GM23248 (cell line): ENCODE measurements at regions not wholly inside any gene's neighbourhood (a gene's known extent, or its start where the extent isn't known, plus 50 kb on each side); places are given as distances from the start of the nearest gene placed in this dataset.

Source experiments
- DNase-seq: peaks from one replicate; pipeline ENCODE4 v3.0.0-alpha.2; 2015
- H2AFZ ChIP-seq: fragments of 200-600 bp; sonication (generic); 2 replicates; pipeline ENCODE4 v1.6.1; 2016; ENCODE audit warnings: antibody characterized with exemption
- H3F3A ChIP-seq: fragments of 200-600 bp; sonication (generic); 2 replicates; pipeline ENCODE4 v1.6.1; 2016; ENCODE audit warnings: mild to moderate bottlenecking, antibody characterized with exemption, mixed run types; ENCODE audit not compliant: insufficient read depth
- H3K27ac ChIP-seq: fragments of 200-600 bp; sonication (generic); 2 replicates; pipeline ENCODE4 v1.5.1; 2016; ENCODE audit warnings: mild to moderate bottlenecking
- H3K27me3 ChIP-seq: fragments of 200-600 bp; sonication (generic); replicated peaks from 2 replicates; pipeline ENCODE4 v1.6.1; 2016; ENCODE audit warnings: mild to moderate bottlenecking; ENCODE audit not compliant: insufficient read depth
- H3K36me3 ChIP-seq: fragments of 200-600 bp; sonication (generic); 2 replicates; pipeline ENCODE4 v1.6.1; 2016; ENCODE audit warnings: low read depth, mild to moderate bottlenecking
- H3K4me1 ChIP-seq: fragments of 200-600 bp; sonication (generic); 2 replicates; pipeline ENCODE4 v1.6.1; 2016; ENCODE audit warnings: mild to moderate bottlenecking; ENCODE audit not compliant: insufficient read depth
- H3K4me2 ChIP-seq: fragments of 200-600 bp; sonication (generic); one replicate; pipeline ENCODE4 v1.6.1; 2016; ENCODE audit warnings: mild to moderate bottlenecking; ENCODE audit not compliant: unreplicated experiment
- H3K4me3 ChIP-seq: fragments of 200-600 bp; sonication (generic); 2 replicates; pipeline ENCODE4 v1.5.1; 2016; ENCODE audit warnings: mild to moderate bottlenecking
- H3K79me2 ChIP-seq: fragments of 200-600 bp; sonication (generic); 2 replicates; pipeline ENCODE4 v1.6.1; 2016; ENCODE audit warnings: mild to moderate bottlenecking; ENCODE audit not compliant: insufficient read depth
- H3K9ac ChIP-seq: fragments of 200-600 bp; sonication (generic); 2 replicates; pipeline ENCODE4 v1.6.1; 2016; ENCODE audit warnings: mild to moderate bottlenecking
- H3K9me2 ChIP-seq: fragments of 200-600 bp; sonication (generic); 2 replicates; pipeline ENCODE4 v1.6.1; 2016; ENCODE audit warnings: mixed run types, mild to moderate bottlenecking, moderate library complexity; ENCODE audit not compliant: insufficient read depth
- H3K9me3 ChIP-seq: fragments of 200-600 bp; sonication (generic); one replicate; pipeline ENCODE4 v1.6.1; 2017; ENCODE audit warnings: low read depth
- H4K20me1 ChIP-seq: fragments of 200-600 bp; sonication (generic); 2 replicates; pipeline ENCODE4 v1.6.0; 2016; ENCODE audit not compliant: insufficient read depth
- EZH2 ChIP-seq: fragments of 200-600 bp; sonication (generic); IDR thresholded peaks from 2 replicates; pipeline ENCODE4 v1.6.1; 2018; ENCODE audit warnings: antibody characterized with exemption, mild to moderate bottlenecking; ENCODE audit not compliant: insufficient read depth, poor library complexity, severe bottlenecking
- EZH2phosphoT487 ChIP-seq: fragments of 200-600 bp; sonication (generic); IDR thresholded peaks from 2 replicates; pipeline ENCODE4 v1.6.1; 2018; ENCODE audit warnings: antibody characterized with exemption, moderate library complexity, mild to moderate bottlenecking, low read depth; ENCODE audit not compliant: insufficient read depth
- whole genome bisulfite sequencing, 2 experiments: methylation state at CpG; one replicate each; pipeline ENCODE4 v1.1.6; 2015 to 2017; ENCODE audit warnings: low lambda C conversion rate in 2 of 2, low coverage in 1 of 2; ENCODE audit errors: missing lambda C conversion rate in 2 of 2; 5-methylcytosine and 5-hydroxymethylcytosine counted together
- in situ Hi-C: fragments of 300-500 bp; cut with MboI; formaldehyde crosslinking; loops from 2 replicates; pipeline ENCODE4 v1.15.0; 2020

DNA sequence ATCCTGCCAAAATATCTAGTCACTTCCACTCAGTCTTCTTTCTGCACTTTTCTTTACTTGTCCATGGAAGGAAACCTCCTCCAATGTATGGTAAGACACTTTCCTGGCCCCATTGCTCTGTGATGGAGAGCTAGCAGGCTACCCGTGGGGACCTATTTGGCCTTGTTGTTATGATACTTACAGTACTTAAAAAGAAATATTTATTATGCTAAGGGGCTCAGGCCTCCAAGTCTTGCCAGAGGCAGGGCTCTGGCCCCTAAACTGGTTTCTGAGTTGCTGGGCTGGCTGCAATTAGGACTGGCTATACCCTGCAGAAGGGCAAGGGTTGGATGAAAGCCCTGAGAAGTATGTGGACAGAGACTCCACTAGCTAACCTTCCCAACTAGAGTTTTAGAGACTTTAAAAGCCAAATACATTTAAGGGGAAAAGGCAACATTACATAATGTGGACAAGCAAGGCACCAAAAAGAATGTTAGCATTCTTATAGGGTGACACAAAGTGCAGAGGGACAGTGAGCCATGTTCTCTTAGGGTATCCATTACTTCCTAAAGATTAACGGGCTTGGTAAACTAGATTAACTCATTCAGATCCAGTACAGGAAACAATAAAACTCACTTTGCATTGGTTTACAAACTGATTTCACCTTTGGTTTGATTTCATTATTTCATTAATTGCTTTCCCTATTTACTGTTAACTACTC is 84.9 kb upstream of the INHBA start:
- H2AFZ ChIP-seq, result no peak overlapping the region
- no peaks in the 10 kb centered on the region for H3K27me3 ChIP-seq
- peaks cover 14% of the 10 kb centered on the region; the same call in 1 of the 2 replicates for H3K4me1 ChIP-seq
- WGBS, 2 experiments, result 23 to 31% methylated on average over 2 of the region's 2 CpGs
- TF ChIP-seq EZH2 (no peak), EZH2phosphoT487 (no peak)
- no peak overlapping the region for H3K27ac ChIP-seq
- no peak overlapping the region for H3K9ac ChIP-seq
- H3K9me3 ChIP-seq, result no peaks in the 10 kb centered on the region
- 0 out of 2 replicates have a peak, but pooled peaks cover 8% of the 10 kb centered on the region for H3F3A ChIP-seq
- no peaks in the 10 kb centered on the region for H3K36me3 ChIP-seq
- H3K9me2 ChIP-seq, result no peaks in the 10 kb centered on the region
- DNase-seq, result peak; percentile 14
- H3K79me2 ChIP-seq, result no peaks in the 10 kb centered on the region
- no peak overlapping the region for H3K4me3 ChIP-seq
- H3K4me2 ChIP-seq, result no peak overlapping the region
- in situ Hi-C loops, result no loop called here
- H4K20me1 ChIP-seq, result no peaks in the 10 kb centered on the region

DNA sequence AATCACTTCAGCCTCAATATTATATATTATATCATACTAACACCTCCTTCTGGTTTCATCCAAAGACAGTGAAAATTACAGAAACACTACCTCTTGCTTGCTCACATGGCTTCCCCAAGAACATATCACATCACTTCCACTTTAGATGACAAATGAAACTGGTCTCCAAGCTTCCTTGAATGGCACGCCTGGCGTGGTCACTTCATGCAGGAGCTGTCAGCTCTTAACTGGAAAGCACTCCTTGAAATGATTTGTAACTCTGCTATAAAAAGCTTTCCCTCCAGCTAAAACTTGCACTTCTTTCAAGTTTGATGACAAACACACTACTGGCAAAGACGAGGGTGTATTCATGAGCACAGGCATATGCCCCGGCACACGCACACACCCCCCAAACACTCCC is 84.1 kb upstream of the INHBA start:
- TF ChIP-seq EZH2 (no peak), EZH2phosphoT487 (no peak)
- Histone ChIP-seq H3K9me3 (no peaks in the 10 kb centered on the region), H4K20me1 (no peaks in the 10 kb centered on the region), H3F3A (0 out of 2 replicates have a peak, but pooled peaks cover 8% of the 10 kb centered on the region), H3K79me2 (no peaks in the 10 kb centered on the region), H2AFZ (no peak overlapping the region), H3K4me3 (no peak overlapping the region), H3K36me3 (no peaks in the 10 kb centered on the region), H3K9ac (no peak overlapping the region), H3K27me3 (no peaks in the 10 kb centered on the region), H3K4me1 (peaks cover 14% of the 10 kb centered on the region; the same call in 1 of the 2 replicates), H3K4me2 (no peak overlapping the region), H3K27ac (no peak overlapping the region), H3K9me2 (no peaks in the 10 kb centered on the region)
- in situ Hi-C loops, result no loop called here
- 47 to 50% methylated on average over 5 of the region's 5 CpGs for WGBS, 2 experiments
- peak; percentile 6 for DNase-seq

DNA sequence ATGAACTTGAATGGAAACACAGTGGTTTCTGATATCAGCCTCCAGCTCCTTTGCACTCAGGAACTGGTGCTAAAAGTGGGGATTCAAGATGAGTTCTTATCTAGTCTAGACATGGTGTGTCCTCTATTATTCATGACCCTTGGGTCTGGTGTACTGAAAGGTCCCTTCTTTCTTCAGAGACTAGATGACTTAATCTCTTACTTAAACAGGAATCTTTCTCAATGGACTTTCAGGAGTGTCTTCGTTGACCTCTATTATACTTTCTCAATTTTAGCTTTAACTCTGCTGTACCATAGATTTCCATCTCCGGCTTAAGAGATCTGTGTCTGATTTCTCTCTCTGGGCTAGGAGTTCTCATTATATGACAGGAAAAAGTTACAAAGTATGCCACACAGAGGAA is 83.5 kb upstream of the INHBA start:
- H3K36me3 ChIP-seq, result no peaks in the 10 kb centered on the region
- H3K4me2 ChIP-seq, result no peak overlapping the region
- TF ChIP-seq EZH2 (no peak), EZH2phosphoT487 (no peak)
- 0 out of 2 replicates have a peak, but pooled peaks cover 8% of the 10 kb centered on the region for H3F3A ChIP-seq
- H3K4me3 ChIP-seq, result no peak overlapping the region
- H3K79me2 ChIP-seq, result no peaks in the 10 kb centered on the region
- H3K27ac ChIP-seq, result no peak overlapping the region
- H4K20me1 ChIP-seq, result no peaks in the 10 kb centered on the region
- no peaks in the 10 kb centered on the region for H3K9me3 ChIP-seq
- no peaks in the 10 kb centered on the region for H3K27me3 ChIP-seq
- no peak for DNase-seq
- H2AFZ ChIP-seq, result no peak overlapping the region
- H3K9me2 ChIP-seq, result no peaks in the 10 kb centered on the region
- H3K4me1 ChIP-seq, result peaks cover 14% of the 10 kb centered on the region; the same call in 1 of the 2 replicates
- in situ Hi-C loops, result no loop called here
- H3K9ac ChIP-seq, result no peak overlapping the region
- WGBS, 2 experiments, result 92 to 96% methylated on average over 2 of the region's 2 CpGs

DNA sequence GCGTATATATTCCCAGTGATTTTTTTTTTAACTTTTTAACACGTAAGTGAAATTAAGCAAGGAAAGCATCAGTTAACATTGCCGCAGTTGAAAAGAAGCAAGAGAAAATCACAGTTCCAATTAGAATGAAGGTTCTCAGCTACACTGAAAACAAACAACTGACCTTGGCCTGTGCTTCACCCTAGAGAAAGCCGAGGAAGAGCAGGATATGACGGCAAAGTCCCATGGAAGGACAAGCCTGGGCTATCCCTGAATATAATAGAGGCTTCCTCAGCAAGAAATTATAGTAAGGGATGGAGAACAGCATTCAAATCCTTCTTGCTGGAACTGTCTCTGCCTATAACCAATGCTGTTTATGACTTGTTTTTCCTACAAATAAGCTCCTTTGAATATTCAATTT is 83.0 kb upstream of the INHBA start:
- Histone ChIP-seq H3K79me2 (no peaks in the 10 kb centered on the region), H3K4me1 (peaks cover 14% of the 10 kb centered on the region; the same call in 1 of the 2 replicates), H3F3A (0 out of 2 replicates have a peak, but pooled peaks cover 8% of the 10 kb centered on the region), H3K36me3 (no peaks in the 10 kb centered on the region), H3K9ac (no peak overlapping the region), H4K20me1 (no peaks in the 10 kb centered on the region), H3K9me3 (no peaks in the 10 kb centered on the region), H3K4me3 (no peak overlapping the region), H3K27ac (no peak overlapping the region), H2AFZ (no peak overlapping the region), H3K4me2 (no peak overlapping the region), H3K27me3 (no peaks in the 10 kb centered on the region), H3K9me2 (no peaks in the 10 kb centered on the region)
- 94 to 95% methylated on average over 5 of the region's 5 CpGs for WGBS, 2 experiments
- no peak for TF ChIP-seq EZH2phosphoT487
- TF ChIP-seq EZH2, result no peak
- DNase-seq, result no peak
- in situ Hi-C loops, result no loop called here
